IMR-90 (cell line): ENCODE measurements at regions not wholly inside any gene's neighbourhood (a gene's known extent, or its start where the extent isn't known, plus 50 kb on each side); places are given as distances from the start of the nearest gene placed in this dataset.

Experiments used
- ATAC-seq: fragments of 200-7000 bp; cut with Tn5 transposase; 2 replicates; pipeline ENCODE4 v1.9.1; 2020; ENCODE audit warnings: low read depth, mild to moderate bottlenecking, moderate library complexity
- BruUV-seq: library from RNA; stranded (reverse); fragments of 400-500 nt; replicated peaks from 2 replicates; lab custom pipeline; 2021; lab: Mats Ljungman, UMichigan
- CTCF ChIA-PET: fragments of 300-600 bp; formaldehyde crosslinking; extraction: SDS; loops from one replicate; lab custom pipeline; 2021; ENCODE audit warnings: antibody characterized with exemption; lab: Yijun Ruan, JAX
- POLR2A ChIA-PET: fragments of 300-600 bp; sonication (Branson Sonifier 250); formaldehyde crosslinking; loops from one replicate; lab custom pipeline; 2022; ENCODE audit warnings: antibody characterized with exemption; ENCODE audit not compliant: unreplicated experiment; lab: Charles Lee
- DNase-seq: peaks from one replicate; pipeline ENCODE4 v3.0.0; 2013
- H2AFZ ChIP-seq: replicated peaks from 2 replicates; pipeline ENCODE3; 2013; ENCODE audit warnings: low read length, mild to moderate bottlenecking; ENCODE audit not compliant: poor library complexity
- H2AK5ac ChIP-seq: 2 replicates; pipeline ENCODE4 v1.6.1; 2013; ENCODE audit warnings: low read depth, low read length, inconsistent platforms
- H2AK9ac ChIP-seq: replicated peaks from 2 replicates; pipeline ENCODE3; 2013; ENCODE audit warnings: mild to moderate bottlenecking, low read depth, low read length, moderate library complexity; ENCODE audit not compliant: poor library complexity
- H2BK120ac ChIP-seq: 2 replicates; pipeline ENCODE4 v1.6.1; 2013; ENCODE audit warnings: low read depth, low read length, inconsistent platforms
- H2BK15ac ChIP-seq: 3 replicates; pipeline ENCODE4 v1.6.1; 2013; ENCODE audit warnings: low read depth, low read length, inconsistent platforms
- H2BK20ac ChIP-seq: 2 replicates; pipeline ENCODE4 v1.6.1; 2013; ENCODE audit warnings: low read depth, mild to moderate bottlenecking, inconsistent platforms, low read length, moderate library complexity
- H2BK5ac ChIP-seq: 2 replicates; pipeline ENCODE4 v1.6.1; 2013; ENCODE audit warnings: mild to moderate bottlenecking, low read depth, low read length, inconsistent platforms; ENCODE audit not compliant: poor library complexity, severe bottlenecking
- H3K14ac ChIP-seq: replicated peaks from 2 replicates; pipeline ENCODE4 v1.6.1; 2013; ENCODE audit warnings: low read depth, low read length, inconsistent platforms
- H3K18ac ChIP-seq: 2 replicates; pipeline ENCODE4 v1.6.1; 2013; ENCODE audit warnings: low read depth, low read length, control low read depth
- H3K23ac ChIP-seq: 2 replicates; pipeline ENCODE4 v1.6.1; 2013; ENCODE audit warnings: low read depth, low read length, inconsistent platforms
- H3K27ac ChIP-seq: 2 replicates; pipeline ENCODE4 v1.5.1; 2013; ENCODE audit warnings: mild to moderate bottlenecking, control low read depth, low read length; ENCODE audit not compliant: insufficient read depth
- H3K27me3 ChIP-seq: 2 replicates; pipeline ENCODE4 v1.6.1; 2013; ENCODE audit warnings: low read length; ENCODE audit not compliant: control insufficient read depth, insufficient read depth
- H3K36me3 ChIP-seq: 2 replicates; pipeline ENCODE4 v1.6.1; 2013; ENCODE audit warnings: low read length, mixed read lengths; ENCODE audit not compliant: control insufficient read depth, insufficient read depth
- H3K4ac ChIP-seq: 2 replicates; pipeline ENCODE4 v1.6.1; 2013; ENCODE audit warnings: low read depth, low read length, inconsistent platforms
- H3K4me1 ChIP-seq: 2 replicates; pipeline ENCODE4 v1.6.1; 2013; ENCODE audit warnings: low read length, mixed read lengths; ENCODE audit not compliant: control insufficient read depth, insufficient read depth
- H3K4me2 ChIP-seq: 2 replicates; pipeline ENCODE4 v1.6.1; 2013; ENCODE audit warnings: low read depth, mild to moderate bottlenecking, control low read depth, low read length, moderate library complexity
- H3K4me3 ChIP-seq: 2 replicates; pipeline ENCODE4 v1.5.1; 2013; ENCODE audit warnings: low read depth, mild to moderate bottlenecking, control low read depth, low read length, moderate library complexity; ENCODE audit not compliant: insufficient read depth
- H3K56ac ChIP-seq: 2 replicates; pipeline ENCODE4 v1.6.1; 2013; ENCODE audit warnings: low read length, inconsistent platforms; ENCODE audit not compliant: insufficient read depth; ENCODE audit errors: extremely low read depth
- H3K79me1 ChIP-seq, 2 experiments: 2 replicates each; pipeline ENCODE4 v1.6.1; 2013; ENCODE audit warnings: low read length in 2 of 2, inconsistent platforms in 1 of 2, low read depth in 1 of 2
- H3K9ac ChIP-seq: 2 replicates; pipeline ENCODE4 v1.6.1; 2013; ENCODE audit warnings: low read depth, low read length, control low read depth
- H3K9me1 ChIP-seq: 2 replicates; pipeline ENCODE4 v1.6.1; 2013; ENCODE audit warnings: low read length, inconsistent platforms; ENCODE audit not compliant: insufficient read depth
- H3K9me3 ChIP-seq: 2 replicates; pipeline ENCODE4 v1.6.1; 2013; ENCODE audit warnings: low read length; ENCODE audit not compliant: control insufficient read depth, insufficient read depth
- H4K20me1 ChIP-seq: 2 replicates; pipeline ENCODE4 v1.6.1; 2013; ENCODE audit warnings: low read length, inconsistent platforms; ENCODE audit not compliant: insufficient read depth
- H4K5ac ChIP-seq: 2 replicates; pipeline ENCODE4 v1.6.1; 2013; ENCODE audit warnings: mild to moderate bottlenecking, low read depth, low read length, control low read depth
- H4K8ac ChIP-seq, 2 experiments: 2 replicates each; pipeline ENCODE4 v1.6.1; 2013; ENCODE audit warnings: low read depth in 2 of 2, low read length in 2 of 2, control low read depth in 1 of 2, inconsistent platforms in 1 of 2
- H4K91ac ChIP-seq: 2 replicates; pipeline ENCODE4 v1.6.1; 2013; ENCODE audit warnings: low read depth, low read length, inconsistent platforms; ENCODE audit not compliant: insufficient read depth
- BHLHE40 ChIP-seq: fragments of 150-350 bp; IDR thresholded peaks from 2 replicates; pipeline ENCODE4 v1.6.1; 2016; ENCODE audit warnings: mild to moderate bottlenecking, low read depth, low read length
- CEBPB ChIP-seq: IDR thresholded peaks from 2 replicates; pipeline ENCODE4 v1.6.1; 2012; ENCODE audit warnings: low read depth, low read length, improper control_type of control experiment
- CHD1 ChIP-seq: IDR thresholded peaks from 2 replicates; pipeline ENCODE4 v1.6.1; 2012; ENCODE audit warnings: low read depth, low read length, improper control_type of control experiment
- FOS ChIP-seq: fragments of 150-350 bp; IDR thresholded peaks from 2 replicates; pipeline ENCODE4 v1.6.1; 2016; ENCODE audit warnings: low read depth, low read length
- MAFK ChIP-seq: IDR thresholded peaks from 2 replicates; pipeline ENCODE4 v1.6.1; 2012; ENCODE audit warnings: low read depth, low read length, improper control_type of control experiment
- MXI1 ChIP-seq: IDR thresholded peaks from 2 replicates; pipeline ENCODE4 v1.6.1; 2012; ENCODE audit warnings: low read depth, mild to moderate bottlenecking, low read length, moderate library complexity, borderline replicate concordance
- NFE2L2 ChIP-seq: fragments of 150-350 bp; IDR thresholded peaks from 2 replicates; pipeline ENCODE4 v1.6.1; 2016; ENCODE audit warnings: low read depth, mild to moderate bottlenecking, low read length
- POLR2A ChIP-seq: IDR thresholded peaks from 2 replicates; pipeline ENCODE4 v1.6.1; 2012; ENCODE audit warnings: mild to moderate bottlenecking, low read depth, low read length
- RAD21 ChIP-seq: IDR thresholded peaks from 2 replicates; pipeline ENCODE4 v1.6.1; 2012; ENCODE audit warnings: low read length, improper control_type of control experiment
- RFX5 ChIP-seq: IDR thresholded peaks from 2 replicates; pipeline ENCODE4 v1.8.0; 2012; ENCODE audit warnings: low read depth, mild to moderate bottlenecking, low read length, moderate library complexity
- WGBS, 2 experiments: methylation state at CpG; one replicate each; pipeline versions ENCODE4 v1.1.5 to v1.1.7; 2013; ENCODE audit warnings: missing lambda C conversion rate in 2 of 2; ENCODE audit not compliant: insufficient read length in 1 of 2; ENCODE audit errors: extremely low coverage in 2 of 2; 5-methylcytosine and 5-hydroxymethylcytosine counted together
- dilution Hi-C: fragments of 300-500 bp; cut with HindIII; formaldehyde crosslinking; loops from one replicate; pipeline ENCODE4 v1.14.3; 2018; ENCODE audit warnings: low sequenced_read_pairs; ENCODE audit not compliant: unreplicated experiment
- in situ Hi-C: fragments of 300-500 bp; cut with MboI; formaldehyde crosslinking; loops from 3 replicates; pipeline ENCODE4 v1.14.3; 2019; ENCODE audit warnings: low sequenced_read_pairs, inconsistent platforms, mixed read lengths
- intact Hi-C: fragments of 100-400 bp; cut with micrococcal nuclease; formaldehyde crosslinking; loops from 2 replicates; pipeline ENCODE4 v1.10.0; 2022
- TF ChIP-seq, protein P1 (sequence below): conservative IDR thresholded peaks from 2 replicates; pipeline ENCODE4 v1.5.1; 2012; ENCODE audit warnings: mild to moderate bottlenecking, low read depth, low read length, improper control_type of control experiment
- TF ChIP-seq, protein P2 (sequence below): fragments of 150-350 bp; IDR thresholded peaks from 2 replicates; pipeline ENCODE4 v1.6.1; 2016; ENCODE audit warnings: low read depth, mild to moderate bottlenecking, low read length, moderate library complexity, borderline replicate concordance
- TF ChIP-seq, protein P3 (sequence below): fragments of 150-350 bp; IDR thresholded peaks from 2 replicates; pipeline ENCODE4 v1.6.1; 2017; ENCODE audit warnings: mild to moderate bottlenecking, antibody characterized with exemption, low read length, low read depth

DNA sequence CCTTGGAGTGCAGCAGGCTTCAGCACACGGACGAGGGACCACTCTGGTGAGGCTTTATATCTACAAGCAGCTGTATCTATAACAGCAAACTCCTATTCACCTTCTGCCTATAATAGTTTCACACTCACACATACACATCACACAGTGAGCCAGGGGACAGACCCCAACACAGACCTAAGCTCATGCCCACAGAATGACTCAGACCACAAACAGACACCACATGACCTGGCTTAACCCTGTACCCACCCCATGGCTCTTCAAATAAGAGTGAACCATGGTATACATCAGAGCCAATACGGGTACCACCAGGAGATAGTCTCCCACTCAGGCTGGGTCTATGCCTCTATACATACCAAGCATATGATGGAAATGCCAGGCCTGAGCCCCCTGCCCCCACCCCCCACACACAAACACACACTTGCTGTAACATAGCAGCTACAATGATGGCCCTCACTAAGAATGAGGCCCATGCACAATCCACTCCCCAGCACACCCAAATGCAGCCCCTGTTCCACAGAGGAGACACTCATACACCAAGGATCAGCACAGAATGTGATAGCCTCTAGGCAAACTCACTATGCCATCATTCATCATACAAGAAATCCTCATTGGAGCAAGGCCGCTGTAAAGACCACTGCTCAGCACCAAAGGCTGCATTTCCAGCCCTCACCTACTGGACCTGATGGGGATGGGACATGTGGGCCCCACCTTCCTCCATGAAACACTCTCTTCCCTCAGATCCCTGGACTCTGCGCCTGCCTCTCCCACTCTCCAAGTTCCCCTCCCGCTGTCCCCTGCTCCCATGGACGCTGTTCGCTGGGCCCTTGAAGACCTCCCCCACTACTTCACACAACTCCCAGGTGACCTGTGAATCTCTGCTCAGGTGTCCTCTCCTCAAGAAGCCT lies 62.1 kb upstream of the XIAP start:
- H3K56ac ChIP-seq, result no peak overlapping the region
- DNase-seq (no peak), ATAC-seq (no peak)
- no peak overlapping the region for H4K91ac ChIP-seq
- H4K20me1 ChIP-seq, result no peaks in the 10 kb centered on the region
- no peak overlapping the region for H2AK5ac ChIP-seq
- H3K18ac ChIP-seq, result no peak overlapping the region
- H4K8ac ChIP-seq, result no peak overlapping the region
- 80% methylated on average over 1 of the region's 8 CpGs; no CpG with 5 or more reads in 1 of the 2 experiments for WGBS, 2 experiments
- TF ChIP-seq, protein P1, sequence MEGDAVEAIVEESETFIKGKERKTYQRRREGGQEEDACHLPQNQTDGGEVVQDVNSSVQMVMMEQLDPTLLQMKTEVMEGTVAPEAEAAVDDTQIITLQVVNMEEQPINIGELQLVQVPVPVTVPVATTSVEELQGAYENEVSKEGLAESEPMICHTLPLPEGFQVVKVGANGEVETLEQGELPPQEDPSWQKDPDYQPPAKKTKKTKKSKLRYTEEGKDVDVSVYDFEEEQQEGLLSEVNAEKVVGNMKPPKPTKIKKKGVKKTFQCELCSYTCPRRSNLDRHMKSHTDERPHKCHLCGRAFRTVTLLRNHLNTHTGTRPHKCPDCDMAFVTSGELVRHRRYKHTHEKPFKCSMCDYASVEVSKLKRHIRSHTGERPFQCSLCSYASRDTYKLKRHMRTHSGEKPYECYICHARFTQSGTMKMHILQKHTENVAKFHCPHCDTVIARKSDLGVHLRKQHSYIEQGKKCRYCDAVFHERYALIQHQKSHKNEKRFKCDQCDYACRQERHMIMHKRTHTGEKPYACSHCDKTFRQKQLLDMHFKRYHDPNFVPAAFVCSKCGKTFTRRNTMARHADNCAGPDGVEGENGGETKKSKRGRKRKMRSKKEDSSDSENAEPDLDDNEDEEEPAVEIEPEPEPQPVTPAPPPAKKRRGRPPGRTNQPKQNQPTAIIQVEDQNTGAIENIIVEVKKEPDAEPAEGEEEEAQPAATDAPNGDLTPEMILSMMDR, result no peak
- TF ChIP-seq FOS, result no peak
- TF ChIP-seq POLR2A, result no peak
- TF ChIP-seq CEBPB, result no peak
- no peak for TF ChIP-seq CHD1
- no peak for TF ChIP-seq MXI1
- TF ChIP-seq BHLHE40, result no peak
- TF ChIP-seq RAD21, result no peak
- no peak for TF ChIP-seq NFE2L2
- TF ChIP-seq MAFK, result no peak
- TF ChIP-seq RFX5, result no peak
- TF ChIP-seq, protein P2, sequence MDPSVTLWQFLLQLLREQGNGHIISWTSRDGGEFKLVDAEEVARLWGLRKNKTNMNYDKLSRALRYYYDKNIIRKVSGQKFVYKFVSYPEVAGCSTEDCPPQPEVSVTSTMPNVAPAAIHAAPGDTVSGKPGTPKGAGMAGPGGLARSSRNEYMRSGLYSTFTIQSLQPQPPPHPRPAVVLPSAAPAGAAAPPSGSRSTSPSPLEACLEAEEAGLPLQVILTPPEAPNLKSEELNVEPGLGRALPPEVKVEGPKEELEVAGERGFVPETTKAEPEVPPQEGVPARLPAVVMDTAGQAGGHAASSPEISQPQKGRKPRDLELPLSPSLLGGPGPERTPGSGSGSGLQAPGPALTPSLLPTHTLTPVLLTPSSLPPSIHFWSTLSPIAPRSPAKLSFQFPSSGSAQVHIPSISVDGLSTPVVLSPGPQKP, result no peak
- TF ChIP-seq, protein P3, sequence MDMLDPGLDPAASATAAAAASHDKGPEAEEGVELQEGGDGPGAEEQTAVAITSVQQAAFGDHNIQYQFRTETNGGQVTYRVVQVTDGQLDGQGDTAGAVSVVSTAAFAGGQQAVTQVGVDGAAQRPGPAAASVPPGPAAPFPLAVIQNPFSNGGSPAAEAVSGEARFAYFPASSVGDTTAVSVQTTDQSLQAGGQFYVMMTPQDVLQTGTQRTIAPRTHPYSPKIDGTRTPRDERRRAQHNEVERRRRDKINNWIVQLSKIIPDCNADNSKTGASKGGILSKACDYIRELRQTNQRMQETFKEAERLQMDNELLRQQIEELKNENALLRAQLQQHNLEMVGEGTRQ, result no peak
- H3K9me1 ChIP-seq, result 0 out of 2 replicates have a peak, but pooled peaks cover 2% of the 10 kb centered on the region
- intact Hi-C loops, result no loop called here
- no peaks in the 10 kb centered on the region for H3K36me3 ChIP-seq
- H3K79me1 ChIP-seq, result no peaks in the 10 kb centered on the region
- H2BK120ac ChIP-seq, result no peak overlapping the region
- no peak overlapping the region for H3K23ac ChIP-seq
- H2AK9ac ChIP-seq, result no peak overlapping the region
- no peak overlapping the region for H2BK15ac ChIP-seq
- no peak overlapping the region for H2AFZ ChIP-seq
- ChIA-PET CTCF (no interaction called here), POLR2A (interaction anchor here (0.6 kb wide), 1 partner anchor 1525 kb away, joined by 3 read pairs; no protein-coding TSS in a partner anchor)
- H3K4ac ChIP-seq, result no peak overlapping the region
- in situ Hi-C loops, result no loop called here
- no peaks in the 10 kb centered on the region for H3K4me1 ChIP-seq
- H3K9ac ChIP-seq, result no peak overlapping the region
- no peak overlapping the region for H4K5ac ChIP-seq
- no peak overlapping the region for H3K4me3 ChIP-seq
- no peaks in the 10 kb centered on the region for H3K9me3 ChIP-seq
- BruUV-seq, result no TSS peak
- dilution Hi-C loops, result no loop called here
- H2BK20ac ChIP-seq, result no peak overlapping the region
- H3K14ac ChIP-seq, result no peak overlapping the region
- no peak overlapping the region for H3K27ac ChIP-seq
- H2BK5ac ChIP-seq, result no peak overlapping the region
- H3K27me3 ChIP-seq, result no peaks in the 10 kb centered on the region
- no peak overlapping the region for H3K4me2 ChIP-seq
